NB4 (cell line): ENCODE measurements at regions not wholly inside any gene's neighbourhood (a gene's known extent, or its start where the extent isn't known, plus 50 kb on each side); places are given as distances from the start of the nearest gene placed in this dataset.

Experiments
- CTCF ChIP-seq: IDR thresholded peaks from one replicate; pipeline ENCODE4 v1.5.1; 2012; ENCODE audit warnings: low read depth, low read length
- MAX ChIP-seq: IDR thresholded peaks from 2 replicates; pipeline ENCODE4 v1.6.1; 2011; ENCODE audit warnings: low read depth, low read length
- MYC ChIP-seq: IDR thresholded peaks from 2 replicates; pipeline ENCODE4 v1.6.1; 2011; ENCODE audit warnings: low read depth, low read length
- POLR2A ChIP-seq: IDR thresholded peaks from 2 replicates; pipeline ENCODE4 v1.6.1; 2011; ENCODE audit warnings: mild to moderate bottlenecking; ENCODE audit not compliant: insufficient read length; ENCODE audit errors: extremely low read depth

GRCh38 chr18:56511996-56512395 lies 126.4 kb downstream of the TXNL1 start:
- TF ChIP-seq CTCF = no peak
- no peak for TF ChIP-seq MAX
- no peak for TF ChIP-seq POLR2A
- TF ChIP-seq MYC = no peak
